Panc1 (cell line): ENCODE measurements at regions not wholly inside any gene's neighbourhood (a gene's known extent, or its start where the extent isn't known, plus 50 kb on each side); places are given as distances from the start of the nearest gene placed in this dataset.

ENCODE experiments used
- CTCF ChIP-seq: fragments of 450-650 bp; IDR thresholded peaks from 2 replicates; pipeline ENCODE4 v1.5.1; 2017; ENCODE audit warnings: mild to moderate bottlenecking
- POLR2AphosphoS5 ChIP-seq: IDR thresholded peaks from 2 replicates; pipeline ENCODE4 v1.6.1; 2012; ENCODE audit warnings: mild to moderate bottlenecking, low read depth, low read length, moderate library complexity
- SIN3A ChIP-seq: IDR thresholded peaks from 2 replicates; pipeline ENCODE4 v1.6.1; 2012; ENCODE audit warnings: low read depth, mild to moderate bottlenecking, low read length, moderate library complexity, borderline replicate concordance; ENCODE audit not compliant: insufficient read depth
- TCF7L2 ChIP-seq: IDR thresholded peaks from 2 replicates; pipeline ENCODE4 v1.6.1; 2011; ENCODE audit warnings: mild to moderate bottlenecking, low read depth, low read length, inconsistent platforms
- TF ChIP-seq, protein P1 (sequence below), 2 experiments: IDR thresholded peaks; 2 replicates each; pipeline ENCODE4 v1.6.1; 2011 to 2012; ENCODE audit warnings: low read depth in 2 of 2, control low read depth in 1 of 2, low read length in 1 of 2, mild to moderate bottlenecking in 1 of 2, moderate library complexity in 1 of 2; ENCODE audit not compliant: insufficient read depth in 1 of 2

DNA sequence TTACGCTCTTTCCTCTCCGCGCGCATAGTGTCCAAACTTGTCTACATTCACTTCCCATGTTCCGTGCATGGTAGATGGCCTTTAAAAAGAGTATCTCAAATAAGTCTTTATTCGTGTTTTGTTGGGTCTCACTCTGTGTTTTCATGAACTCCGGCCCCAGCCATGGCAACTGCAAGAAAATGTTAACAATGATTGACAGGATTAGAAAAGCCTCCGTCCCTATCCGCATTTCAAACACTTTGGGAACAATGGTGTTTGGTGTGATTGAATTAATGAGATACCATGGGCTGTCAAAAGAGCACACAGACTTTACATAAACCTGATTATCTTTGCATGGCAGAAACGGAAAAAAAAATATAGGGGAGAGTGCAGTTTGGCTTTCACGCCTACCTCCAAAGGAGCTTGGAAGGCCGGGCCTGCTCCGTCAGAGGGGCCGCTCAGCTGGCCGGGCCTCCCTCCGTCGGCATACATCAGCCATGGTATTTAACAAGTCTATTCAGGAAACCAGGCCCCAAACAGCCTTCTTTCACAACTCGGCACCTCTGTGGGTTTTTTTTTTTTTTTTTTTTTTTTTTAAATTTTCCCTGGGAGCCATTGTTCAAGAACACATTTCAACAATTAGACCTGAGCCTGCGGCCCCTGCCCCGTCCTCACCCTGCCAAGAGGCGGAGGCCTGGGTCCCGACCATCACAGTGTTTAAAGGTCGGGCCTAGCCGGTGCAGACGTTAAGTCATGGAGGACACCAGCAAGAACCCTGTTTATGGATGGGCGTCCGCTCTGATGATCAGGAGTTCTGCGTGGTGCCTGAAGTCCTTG is 323.8 kb upstream of the IRX4 start:
- TF ChIP-seq CTCF = no peak
- TF ChIP-seq POLR2AphosphoS5 = no peak
- TF ChIP-seq, protein P1, sequence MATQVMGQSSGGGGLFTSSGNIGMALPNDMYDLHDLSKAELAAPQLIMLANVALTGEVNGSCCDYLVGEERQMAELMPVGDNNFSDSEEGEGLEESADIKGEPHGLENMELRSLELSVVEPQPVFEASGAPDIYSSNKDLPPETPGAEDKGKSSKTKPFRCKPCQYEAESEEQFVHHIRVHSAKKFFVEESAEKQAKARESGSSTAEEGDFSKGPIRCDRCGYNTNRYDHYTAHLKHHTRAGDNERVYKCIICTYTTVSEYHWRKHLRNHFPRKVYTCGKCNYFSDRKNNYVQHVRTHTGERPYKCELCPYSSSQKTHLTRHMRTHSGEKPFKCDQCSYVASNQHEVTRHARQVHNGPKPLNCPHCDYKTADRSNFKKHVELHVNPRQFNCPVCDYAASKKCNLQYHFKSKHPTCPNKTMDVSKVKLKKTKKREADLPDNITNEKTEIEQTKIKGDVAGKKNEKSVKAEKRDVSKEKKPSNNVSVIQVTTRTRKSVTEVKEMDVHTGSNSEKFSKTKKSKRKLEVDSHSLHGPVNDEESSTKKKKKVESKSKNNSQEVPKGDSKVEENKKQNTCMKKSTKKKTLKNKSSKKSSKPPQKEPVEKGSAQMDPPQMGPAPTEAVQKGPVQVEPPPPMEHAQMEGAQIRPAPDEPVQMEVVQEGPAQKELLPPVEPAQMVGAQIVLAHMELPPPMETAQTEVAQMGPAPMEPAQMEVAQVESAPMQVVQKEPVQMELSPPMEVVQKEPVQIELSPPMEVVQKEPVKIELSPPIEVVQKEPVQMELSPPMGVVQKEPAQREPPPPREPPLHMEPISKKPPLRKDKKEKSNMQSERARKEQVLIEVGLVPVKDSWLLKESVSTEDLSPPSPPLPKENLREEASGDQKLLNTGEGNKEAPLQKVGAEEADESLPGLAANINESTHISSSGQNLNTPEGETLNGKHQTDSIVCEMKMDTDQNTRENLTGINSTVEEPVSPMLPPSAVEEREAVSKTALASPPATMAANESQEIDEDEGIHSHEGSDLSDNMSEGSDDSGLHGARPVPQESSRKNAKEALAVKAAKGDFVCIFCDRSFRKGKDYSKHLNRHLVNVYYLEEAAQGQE (IDR thresholded peaks at IDR 0.05; ENCODE audit: insufficient read depth in 1 of 2, low read depth in 2 of 2, low read length in 1 of 2) = no peak
- TF ChIP-seq SIN3A = no peak
- TF ChIP-seq TCF7L2 = no peak
